ENCODE measurements at regions not wholly inside any gene's neighbourhood (a gene's known extent, or its start where the extent isn't known, plus 50 kb on each side); places are given as distances from the start of the nearest gene placed in this dataset.

DNA sequence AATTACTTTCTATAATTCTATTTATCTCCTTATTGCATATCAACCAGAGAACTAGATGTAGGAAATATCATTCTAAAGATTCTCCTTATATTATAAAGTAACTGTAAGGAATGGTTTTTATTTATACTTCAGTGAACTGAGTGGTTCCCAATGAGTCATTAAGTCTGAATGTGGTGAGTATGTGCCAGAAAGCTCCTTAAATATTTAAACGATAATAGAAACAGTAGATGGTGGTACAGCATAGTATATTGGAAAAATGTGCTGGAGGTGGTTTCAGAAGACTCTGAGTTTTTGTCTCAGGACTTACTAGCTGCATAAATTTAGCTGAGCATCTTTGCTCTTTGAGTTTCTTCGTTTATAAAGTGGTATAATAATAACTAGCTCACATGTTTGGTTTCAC lies 653.5 kb downstream of the FAM181B start:
- intact Hi-C loops (cut with micrococcal nuclease; ENCODE audit: unreplicated experiment): no loop called here
- no peaks in the 10 kb centered on the region for H4K20me1 ChIP-seq (ENCODE audit: insufficient read depth, low read length)
- H3K79me2 ChIP-seq (ENCODE audit: insufficient read depth, low read depth, low read length): no peaks in the 10 kb centered on the region

GRCh38 chr11:82076126-82076525 lies 657.5 kb downstream of the FAM181B start:
- POLR2A ChIA-PET: interaction anchor here (0.9 to 1.0 kb wide), 2 partner anchors 11 to 17 kb away, joined by 3 read pairs; no protein-coding TSS in a partner anchor
- BruUV-seq (replicated peaks): no TSS peak
- DNase-seq (ENCODE audit: low spot score): no peak
- Histone ChIP-seq H3K27ac (ENCODE audit: low read depth, low read length, poor library complexity, severe bottlenecking) (no peak overlapping the region), H2AFZ (ENCODE audit: low read length) (no peak overlapping the region), H3K9me2 (ENCODE audit: insufficient read depth, low read length) (no peaks in the 10 kb centered on the region), H4K20me1 (ENCODE audit: insufficient read depth, low read length) (no peaks in the 10 kb centered on the region), H3K4me1 (ENCODE audit: insufficient read depth, low read length, poor library complexity, severe bottlenecking) (no peaks in the 10 kb centered on the region), H3K79me2 (ENCODE audit: insufficient read depth, low read depth, low read length) (no peaks in the 10 kb centered on the region), H3K9me3 (ENCODE audit: low read length) (no peaks in the 10 kb centered on the region), H3K4me3 (ENCODE audit: low read depth, low read length, poor library complexity, severe bottlenecking) (no peak overlapping the region), H3K4me2 (ENCODE audit: low read length) (no peak overlapping the region), H3K36me3 (ENCODE audit: insufficient read depth, low read length) (no peaks in the 10 kb centered on the region)
- CTCF ChIA-PET (ENCODE audit: unreplicated experiment): no interaction called here
- intact Hi-C loops (cut with micrococcal nuclease; ENCODE audit: unreplicated experiment): no loop called here
- no peak for TF ChIP-seq EZH2phosphoT487 (IDR thresholded peaks at IDR 0.05; ENCODE audit: borderline replicate concordance, low read depth, low read length)
- TF ChIP-seq, protein P1, sequence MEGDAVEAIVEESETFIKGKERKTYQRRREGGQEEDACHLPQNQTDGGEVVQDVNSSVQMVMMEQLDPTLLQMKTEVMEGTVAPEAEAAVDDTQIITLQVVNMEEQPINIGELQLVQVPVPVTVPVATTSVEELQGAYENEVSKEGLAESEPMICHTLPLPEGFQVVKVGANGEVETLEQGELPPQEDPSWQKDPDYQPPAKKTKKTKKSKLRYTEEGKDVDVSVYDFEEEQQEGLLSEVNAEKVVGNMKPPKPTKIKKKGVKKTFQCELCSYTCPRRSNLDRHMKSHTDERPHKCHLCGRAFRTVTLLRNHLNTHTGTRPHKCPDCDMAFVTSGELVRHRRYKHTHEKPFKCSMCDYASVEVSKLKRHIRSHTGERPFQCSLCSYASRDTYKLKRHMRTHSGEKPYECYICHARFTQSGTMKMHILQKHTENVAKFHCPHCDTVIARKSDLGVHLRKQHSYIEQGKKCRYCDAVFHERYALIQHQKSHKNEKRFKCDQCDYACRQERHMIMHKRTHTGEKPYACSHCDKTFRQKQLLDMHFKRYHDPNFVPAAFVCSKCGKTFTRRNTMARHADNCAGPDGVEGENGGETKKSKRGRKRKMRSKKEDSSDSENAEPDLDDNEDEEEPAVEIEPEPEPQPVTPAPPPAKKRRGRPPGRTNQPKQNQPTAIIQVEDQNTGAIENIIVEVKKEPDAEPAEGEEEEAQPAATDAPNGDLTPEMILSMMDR (conservative IDR thresholded peaks at IDR 0.05; ENCODE audit: low read length): no peak

More for the DNA sequence above, 653.5 kb downstream of the FAM181B start:
- H3K4me1 ChIP-seq (ENCODE audit: insufficient read depth, low read length, poor library complexity, severe bottlenecking): no peaks in the 10 kb centered on the region
- TF ChIP-seq EZH2phosphoT487 (IDR thresholded peaks at IDR 0.05; ENCODE audit: borderline replicate concordance, low read depth, low read length): no peak
- TF ChIP-seq, protein P1 (conservative IDR thresholded peaks at IDR 0.05; ENCODE audit: low read length): no peak
- no peaks in the 10 kb centered on the region for H3K9me2 ChIP-seq (ENCODE audit: insufficient read depth, low read length)
- no peak overlapping the region for H3K4me2 ChIP-seq (ENCODE audit: low read length)
- no peaks in the 10 kb centered on the region for H3K36me3 ChIP-seq (ENCODE audit: insufficient read depth, low read length)
- H3K4me3 ChIP-seq (ENCODE audit: low read depth, low read length, poor library complexity, severe bottlenecking): no peak overlapping the region
- BruUV-seq (replicated peaks): no TSS peak
- H3K27ac ChIP-seq (ENCODE audit: low read depth, low read length, poor library complexity, severe bottlenecking): no peak overlapping the region
- POLR2A ChIA-PET: no interaction called here
- no peak for DNase-seq (ENCODE audit: low spot score)
- no peak overlapping the region for H2AFZ ChIP-seq (ENCODE audit: low read length)
- no peaks in the 10 kb centered on the region for H3K9me3 ChIP-seq (ENCODE audit: low read length)
- CTCF ChIA-PET (ENCODE audit: unreplicated experiment): no interaction called here

DNA sequence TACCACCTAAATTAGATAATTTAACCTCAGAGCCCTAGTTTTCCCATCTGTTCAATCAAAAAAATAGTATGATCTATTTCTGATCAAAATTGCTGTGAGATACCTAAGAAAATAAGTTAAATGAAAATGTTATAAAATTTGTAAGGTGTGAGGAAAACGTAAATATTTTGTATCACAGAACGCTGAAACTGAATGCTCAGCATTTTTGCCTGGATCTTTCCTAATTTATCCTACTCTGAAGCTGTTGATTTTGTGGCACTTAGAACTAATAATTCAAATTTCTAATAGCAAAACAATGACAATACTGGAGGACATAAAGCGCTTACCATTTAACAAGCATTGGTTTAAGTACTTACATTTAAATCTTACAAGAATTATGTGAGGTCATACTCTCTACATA lies 674.2 kb downstream of the FAM181B start:
- Histone ChIP-seq H3K9me3 (ENCODE audit: low read length) (no peaks in the 10 kb centered on the region), H3K9me2 (ENCODE audit: insufficient read depth, low read length) (no peaks in the 10 kb centered on the region), H4K20me1 (ENCODE audit: insufficient read depth, low read length) (no peaks in the 10 kb centered on the region; the same call in 1 of the 2 replicates), H3K36me3 (ENCODE audit: insufficient read depth, low read length) (no peaks in the 10 kb centered on the region), H3K4me3 (ENCODE audit: low read depth, low read length, poor library complexity, severe bottlenecking) (no peak overlapping the region), H3K79me2 (ENCODE audit: insufficient read depth, low read depth, low read length) (no peaks in the 10 kb centered on the region), H3K4me1 (ENCODE audit: insufficient read depth, low read length, poor library complexity, severe bottlenecking) (no peaks in the 10 kb centered on the region), H3K27ac (ENCODE audit: low read depth, low read length, poor library complexity, severe bottlenecking) (no peak overlapping the region), H2AFZ (ENCODE audit: low read length) (no peak overlapping the region), H3K4me2 (ENCODE audit: low read length) (no peak overlapping the region)
- intact Hi-C loops (cut with micrococcal nuclease; ENCODE audit: unreplicated experiment): no loop called here
- ChIA-PET CTCF (ENCODE audit: unreplicated experiment) (no interaction called here), POLR2A (interaction anchor here (0.7 kb wide), 2 partner anchors 16 to 766 kb away, joined by 3 read pairs; no protein-coding TSS in a partner anchor)
- BruUV-seq (replicated peaks): no TSS peak
- no peak for DNase-seq (ENCODE audit: low spot score)
- TF ChIP-seq, protein P1 (conservative IDR thresholded peaks at IDR 0.05; ENCODE audit: low read length): no peak
- TF ChIP-seq EZH2phosphoT487 (IDR thresholded peaks at IDR 0.05; ENCODE audit: borderline replicate concordance, low read depth, low read length): no peak
